ENCODE measurements at regions not wholly inside any gene's neighbourhood (a gene's known extent, or its start where the extent isn't known, plus 50 kb on each side); places are given as distances from the start of the nearest gene placed in this dataset.

- Histone ChIP-seq H3K9me3 (no peaks in the 10 kb centered on the region), H3K27me3 (no peaks in the 10 kb centered on the region), H3K36me3 (no peaks in the 10 kb centered on the region), H3K4me1 (no peaks in the 10 kb centered on the region), H3K27ac (no peak overlapping the region), H3K4me3 (no peak overlapping the region)
- DNase-seq (ENCODE audit: low spot score in 2 of 2): no peak
- intact Hi-C loops (cut with DNase I): no loop called here
- no peak for TF ChIP-seq CTCF (IDR thresholded peaks at IDR 0.05)
Measured at GRCh38 chr7:153396475-153396874, 636.9 kb downstream of the ACTR3B start.

GRCh38 chr7:153397459-153397858 is 637.9 kb downstream of the ACTR3B start:
- TF ChIP-seq CTCF (IDR thresholded peaks at IDR 0.05): no peak
- no peak overlapping the region for H3K27ac ChIP-seq
- H3K36me3 ChIP-seq: no peaks in the 10 kb centered on the region
- no peaks in the 10 kb centered on the region for H3K4me1 ChIP-seq
- H3K4me3 ChIP-seq: no peak overlapping the region
- intact Hi-C loops (cut with DNase I): no loop called here
- no peaks in the 10 kb centered on the region for H3K27me3 ChIP-seq
- no peak for DNase-seq (ENCODE audit: low spot score in 2 of 2)
- H3K9me3 ChIP-seq: no peaks in the 10 kb centered on the region

- Histone ChIP-seq H3K4me1 (no peaks in the 10 kb centered on the region), H3K27me3 (no peaks in the 10 kb centered on the region), H3K9me3 (no peaks in the 10 kb centered on the region), H3K4me3 (no peak overlapping the region), H3K36me3 (no peaks in the 10 kb centered on the region), H3K27ac (no peak overlapping the region)
- DNase-seq (ENCODE audit: low spot score in 2 of 2): no peak
- intact Hi-C loops (cut with DNase I): no loop called here
- no peak for TF ChIP-seq CTCF (IDR thresholded peaks at IDR 0.05)
Measured at GRCh38 chr7:153397906-153398305, 638.4 kb downstream of the ACTR3B start.

GRCh38 chr7:153398370-153398769 is 638.8 kb downstream of the ACTR3B start:
- TF ChIP-seq CTCF (IDR thresholded peaks at IDR 0.05): no peak
- intact Hi-C loops (cut with DNase I): no loop called here
- H3K27ac ChIP-seq: no peak overlapping the region
- DNase-seq (ENCODE audit: low spot score in 2 of 2): no peak
- H3K4me3 ChIP-seq: no peak overlapping the region
- H3K27me3 ChIP-seq: no peaks in the 10 kb centered on the region
- H3K36me3 ChIP-seq: no peaks in the 10 kb centered on the region
- no peaks in the 10 kb centered on the region for H3K9me3 ChIP-seq
- no peaks in the 10 kb centered on the region for H3K4me1 ChIP-seq

GRCh38 chr7:153398789-153399553 is 639.4 kb downstream of the ACTR3B start:
- no peak for DNase-seq (ENCODE audit: low spot score in 2 of 2)
- no peak overlapping the region for H3K4me3 ChIP-seq
- H3K27me3 ChIP-seq: no peaks in the 10 kb centered on the region
- H3K36me3 ChIP-seq: no peaks in the 10 kb centered on the region
- no peaks in the 10 kb centered on the region for H3K9me3 ChIP-seq
- H3K4me1 ChIP-seq: no peaks in the 10 kb centered on the region
- H3K27ac ChIP-seq: no peak overlapping the region
- intact Hi-C loops (cut with DNase I): no loop called here
- TF ChIP-seq CTCF (IDR thresholded peaks at IDR 0.05): no peak

- Histone ChIP-seq H3K9me3 (no peaks in the 10 kb centered on the region), H3K4me3 (no peak overlapping the region), H3K4me1 (no peaks in the 10 kb centered on the region), H3K27ac (no peak overlapping the region), H3K36me3 (no peaks in the 10 kb centered on the region), H3K27me3 (no peaks in the 10 kb centered on the region)
- no peak for DNase-seq (ENCODE audit: low spot score in 2 of 2)
- no peak for TF ChIP-seq CTCF (IDR thresholded peaks at IDR 0.05)
- intact Hi-C loops (cut with DNase I): no loop called here
Measured at GRCh38 chr7:153399554-153399940, 640.0 kb downstream of the ACTR3B start.
